SH-SY5Y (cell line): ENCODE measurements at regions not wholly inside any gene's neighbourhood (a gene's known extent, or its start where the extent isn't known, plus 50 kb on each side); places are given as distances from the start of the nearest gene placed in this dataset.

Source experiments
- GATA2 ChIP-seq: IDR thresholded peaks from 2 replicates; pipeline ENCODE4 v1.6.1; 2011; ENCODE audit warnings: mild to moderate bottlenecking, low read depth, low read length
- GATA3 ChIP-seq: IDR thresholded peaks from 2 replicates; pipeline ENCODE4 v1.6.1; 2011; ENCODE audit warnings: low read depth, mild to moderate bottlenecking, low read length, moderate library complexity

DNA sequence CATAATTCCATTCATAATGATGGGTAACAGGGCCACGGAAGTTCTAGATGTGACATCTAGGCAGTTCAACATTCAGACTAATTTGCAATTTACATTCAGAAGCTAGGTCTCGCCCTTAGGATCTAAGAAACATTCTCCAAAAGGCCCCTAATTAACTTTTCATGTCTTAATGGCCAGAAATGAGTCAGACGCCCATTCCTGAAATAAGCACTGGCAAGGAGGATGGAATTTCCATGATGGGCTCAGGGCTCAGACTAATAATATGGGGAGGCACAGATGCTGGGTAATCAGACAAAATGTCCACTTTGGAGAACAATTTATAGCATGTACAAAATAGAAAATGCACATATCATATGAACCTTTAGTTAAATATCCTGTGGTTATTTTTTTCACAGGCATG lies 102.8 kb upstream of the RPS6KA3 start:
- TF ChIP-seq GATA2 (no peak), GATA3 (no peak)
